Stimulated activated CD8-positive, alpha-beta memory T cell treated with anti-CD3 and anti-CD28 coated beads, Interleukin-15, amount 100 ng/mL, for 1 hour (primary cell): ENCODE measurements at regions not wholly inside any gene's neighbourhood (a gene's known extent, or its start where the extent isn't known, plus 50 kb on each side); places are given as distances from the start of the nearest gene placed in this dataset.
"Not testable (repeated sequence)": the region's sequence is repeated elsewhere in the genome, so short reads cannot be mapped to it uniquely, and the experiment has no call there.

Experiments used
- DNase-seq: peaks from one replicate; pipeline ENCODE4 v3.0.0-alpha.2; 2020; ENCODE audit warnings: low read depth

DNA sequence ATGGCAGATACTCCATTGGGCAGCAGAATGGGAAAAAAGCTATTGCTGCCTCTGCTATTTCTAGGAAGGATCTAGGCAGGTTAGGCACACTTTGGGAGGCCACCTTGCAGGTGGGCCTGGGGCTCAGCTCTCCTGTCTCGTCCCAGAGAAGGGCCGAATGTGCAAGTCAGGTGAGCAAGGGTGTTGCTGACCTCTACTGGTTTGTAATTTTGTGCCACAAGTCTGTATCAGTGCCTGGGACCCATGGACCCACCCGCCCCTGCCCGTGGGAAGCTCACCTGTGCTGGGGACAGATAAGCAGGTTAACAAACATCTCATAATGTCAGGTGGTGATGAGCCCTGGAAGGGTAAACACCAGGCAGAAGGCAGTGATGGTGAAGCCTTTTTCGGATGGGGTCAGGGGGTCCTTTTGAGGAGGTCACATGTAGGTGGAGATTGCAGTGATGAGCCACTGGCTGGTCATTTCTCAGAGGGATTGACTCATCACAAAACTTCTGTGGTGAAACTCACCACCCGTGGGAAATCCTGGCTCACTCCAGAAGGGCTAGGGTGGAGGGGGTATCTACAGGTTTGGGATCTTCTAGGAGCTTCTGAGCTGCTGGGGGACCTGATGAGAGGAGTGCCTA, 161.3 kb downstream of the KLF13 start:
- no peak for DNase-seq

DNA sequence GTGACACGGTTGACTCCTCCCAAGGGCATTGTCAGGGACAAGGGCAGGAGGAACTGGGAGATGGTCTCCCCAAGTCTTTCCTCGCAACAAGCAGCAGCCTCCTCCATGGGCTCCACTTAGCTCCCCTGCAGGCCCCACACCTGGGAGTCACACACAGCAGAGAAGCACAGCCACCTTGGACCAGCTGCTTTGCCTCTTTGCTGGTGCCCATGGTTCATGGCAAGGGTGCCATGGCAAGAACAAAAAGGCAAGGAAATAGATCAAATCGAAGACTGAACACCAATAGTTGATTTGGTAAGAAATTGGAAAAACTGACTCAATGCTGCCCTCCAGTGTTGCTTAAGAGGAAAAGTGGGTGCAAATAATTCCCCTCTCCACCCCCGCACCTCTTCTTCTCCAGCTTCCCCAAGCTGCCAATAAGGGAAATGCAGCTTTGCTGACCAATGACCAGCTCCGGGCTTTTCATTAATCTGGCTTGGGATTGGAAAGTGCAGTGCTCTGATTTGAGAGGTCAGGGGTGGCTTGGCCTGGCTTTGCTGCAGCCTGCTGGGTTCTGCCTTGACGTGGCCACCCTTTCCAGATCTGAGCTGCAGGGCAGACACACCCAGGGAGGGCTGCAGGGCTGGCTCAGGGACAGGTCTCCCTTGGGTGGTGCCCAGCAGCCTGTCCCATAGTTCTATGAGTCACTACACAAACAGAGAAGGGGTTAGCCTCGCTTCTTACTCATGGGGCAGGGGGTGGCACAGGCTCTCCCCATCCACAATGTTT, 162.0 kb downstream of the KLF13 start:
- DNase-seq, result no peak

DNA sequence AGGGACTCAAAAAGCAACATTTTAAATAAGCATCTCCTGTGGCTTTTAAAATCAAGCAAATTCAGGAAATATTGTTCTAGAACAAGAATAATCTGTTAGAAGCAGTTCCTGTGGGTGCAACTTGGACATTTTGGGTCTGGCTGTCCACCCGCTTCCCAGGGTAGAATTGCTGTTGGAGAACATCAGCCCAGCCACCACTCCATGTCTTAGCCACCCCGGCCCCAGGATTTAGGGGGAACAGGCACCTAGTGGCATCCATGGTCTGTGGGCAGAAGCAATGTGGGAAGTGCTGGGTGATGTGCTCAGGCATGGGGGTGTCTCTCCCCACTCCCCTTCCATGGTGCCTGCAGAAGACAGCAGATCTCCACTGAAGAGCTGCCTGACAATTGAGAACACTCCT, 162.6 kb downstream of the KLF13 start:
- DNase-seq, result no peak

DNA sequence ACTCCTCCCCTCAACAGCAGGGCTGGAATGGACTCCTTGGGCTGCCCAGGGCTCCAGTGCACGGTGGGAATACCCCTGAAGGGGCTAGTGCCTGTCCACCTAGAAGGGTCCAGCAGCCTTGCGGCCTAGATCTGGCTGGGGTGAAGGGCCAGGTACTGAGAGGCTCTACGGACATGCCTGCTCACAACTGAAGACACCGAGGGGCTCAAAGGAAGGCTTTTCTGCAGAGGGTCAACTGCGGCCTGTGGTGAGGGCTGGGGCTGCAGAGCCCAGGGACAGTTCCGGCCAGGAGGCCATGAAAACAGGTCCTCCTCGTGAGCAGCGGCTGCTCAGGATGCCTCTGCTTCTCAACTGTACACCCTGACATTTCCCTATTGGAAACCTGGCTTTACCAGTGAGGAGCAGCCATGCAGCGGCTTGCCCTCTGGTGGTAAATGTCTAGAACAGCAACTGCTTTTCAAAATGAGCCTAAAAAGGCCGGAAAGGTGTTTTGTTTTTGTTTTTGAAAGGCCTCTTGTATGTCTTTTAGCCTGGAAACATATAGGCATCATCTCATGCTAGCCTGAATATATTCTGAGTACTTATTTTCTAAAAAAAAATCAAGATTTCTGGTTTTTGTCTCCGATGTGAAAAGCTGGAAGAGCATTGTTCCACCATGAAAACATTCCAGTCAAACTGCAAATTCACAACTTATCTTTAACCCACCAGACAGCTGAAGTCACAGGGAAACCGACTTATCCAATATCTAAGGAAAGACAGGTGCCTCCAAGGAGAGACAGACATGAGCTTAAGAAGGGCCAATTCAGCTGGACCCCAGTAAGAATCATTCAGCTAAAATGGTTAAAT, 163.4 kb downstream of the KLF13 start:
- DNase-seq, result no peak

DNA sequence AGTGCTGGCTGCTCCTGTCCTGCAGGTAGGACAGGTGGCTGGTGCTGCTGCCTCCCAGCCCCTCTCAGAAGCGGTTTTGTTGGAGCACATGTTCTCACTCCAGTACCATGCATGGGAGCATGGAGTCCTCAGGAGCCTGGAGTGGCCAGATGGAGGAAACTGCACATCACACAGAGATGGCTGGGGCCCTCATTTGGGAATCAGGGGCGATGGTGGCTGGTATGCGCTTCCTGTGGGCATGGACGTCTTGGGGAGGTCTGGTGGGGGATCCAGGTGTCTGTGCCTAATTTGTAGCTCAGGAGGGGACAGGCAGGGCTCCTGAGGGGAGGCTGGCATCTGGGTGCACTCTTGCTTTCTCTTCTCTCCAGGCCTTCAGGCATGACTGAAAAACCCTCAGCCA, 168.2 kb downstream of the KLF13 start:
- DNase-seq, result no peak

DNA sequence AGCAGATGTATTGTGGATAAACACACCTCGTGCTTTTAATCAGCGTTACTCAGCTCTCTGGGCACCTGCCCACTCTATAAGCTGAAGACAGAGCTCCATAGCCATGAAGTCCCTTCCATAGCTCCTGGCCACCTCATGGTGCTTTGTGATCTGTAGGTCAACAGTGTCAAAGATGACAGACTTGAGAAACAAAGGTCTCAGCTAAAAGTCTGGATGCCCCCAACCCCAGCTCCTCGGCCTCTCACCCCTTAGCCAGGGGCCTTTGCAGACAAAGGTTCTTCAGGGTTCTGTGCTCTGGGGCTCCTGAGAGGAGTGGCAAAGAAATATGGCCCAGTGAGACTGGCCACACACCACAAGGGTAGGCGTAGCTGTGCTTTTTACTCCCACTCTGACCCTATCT, 168.6 kb downstream of the KLF13 start:
- no peak for DNase-seq

DNA sequence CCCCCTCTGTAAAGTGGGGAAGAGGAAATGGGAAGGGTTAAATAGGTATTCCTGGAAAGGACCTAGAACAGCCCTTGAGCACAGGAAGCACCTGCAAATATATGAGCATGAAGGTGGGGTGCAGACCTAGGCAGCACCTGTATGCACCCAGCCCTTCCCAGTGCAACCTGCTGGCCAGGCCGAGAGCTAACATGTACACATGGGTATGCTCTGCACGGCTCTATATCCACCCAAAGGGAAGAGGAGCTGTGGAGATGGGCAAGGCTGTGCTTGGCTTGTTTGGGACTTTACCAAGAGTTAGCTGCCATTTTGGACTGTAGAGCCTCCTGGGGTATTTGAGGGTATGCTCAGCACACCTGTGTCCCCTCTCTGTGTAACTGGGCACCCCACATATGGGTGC, 171.2 kb downstream of the KLF13 start:
- DNase-seq, result no peak

DNA sequence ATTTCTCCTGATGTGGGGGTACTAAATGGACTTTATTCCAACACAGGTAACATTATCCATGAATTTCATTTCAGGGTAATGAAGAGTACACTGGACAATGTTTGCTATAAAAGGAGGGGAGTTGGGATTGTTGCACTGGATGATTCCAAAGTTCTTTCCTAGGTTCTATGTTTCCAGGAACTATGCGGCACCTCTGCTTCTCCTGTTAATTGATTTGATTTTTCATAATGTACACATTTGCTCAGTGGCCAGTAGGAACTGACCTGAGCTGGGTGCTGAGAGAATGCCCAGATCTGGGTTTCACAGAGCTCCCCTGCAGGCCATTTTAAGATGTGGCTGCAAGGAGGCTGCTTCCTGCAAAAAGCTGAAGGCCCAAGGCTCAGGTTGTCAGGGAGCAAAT, 171.7 kb downstream of the KLF13 start:
- DNase-seq, result no peak

DNA sequence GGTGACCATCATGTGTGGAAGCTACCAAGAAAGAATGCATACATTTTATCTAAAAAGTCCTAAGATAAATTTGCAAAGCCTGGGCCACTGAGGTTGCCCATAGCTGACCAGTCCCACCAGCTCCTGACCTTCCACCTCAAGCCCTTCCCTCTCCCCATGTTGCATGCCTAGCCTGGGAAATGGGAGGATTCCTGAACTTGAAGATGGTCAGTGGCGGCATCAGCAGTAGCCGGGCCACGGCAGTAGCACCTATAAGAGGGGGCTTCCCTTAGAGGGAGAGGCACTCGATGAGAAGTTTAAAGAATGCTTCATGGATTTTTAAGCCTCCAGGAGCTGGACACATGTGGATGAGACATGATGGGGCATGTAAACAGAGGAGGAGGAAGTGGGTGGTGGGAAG, 172.1 kb downstream of the KLF13 start:
- no peak for DNase-seq

DNA sequence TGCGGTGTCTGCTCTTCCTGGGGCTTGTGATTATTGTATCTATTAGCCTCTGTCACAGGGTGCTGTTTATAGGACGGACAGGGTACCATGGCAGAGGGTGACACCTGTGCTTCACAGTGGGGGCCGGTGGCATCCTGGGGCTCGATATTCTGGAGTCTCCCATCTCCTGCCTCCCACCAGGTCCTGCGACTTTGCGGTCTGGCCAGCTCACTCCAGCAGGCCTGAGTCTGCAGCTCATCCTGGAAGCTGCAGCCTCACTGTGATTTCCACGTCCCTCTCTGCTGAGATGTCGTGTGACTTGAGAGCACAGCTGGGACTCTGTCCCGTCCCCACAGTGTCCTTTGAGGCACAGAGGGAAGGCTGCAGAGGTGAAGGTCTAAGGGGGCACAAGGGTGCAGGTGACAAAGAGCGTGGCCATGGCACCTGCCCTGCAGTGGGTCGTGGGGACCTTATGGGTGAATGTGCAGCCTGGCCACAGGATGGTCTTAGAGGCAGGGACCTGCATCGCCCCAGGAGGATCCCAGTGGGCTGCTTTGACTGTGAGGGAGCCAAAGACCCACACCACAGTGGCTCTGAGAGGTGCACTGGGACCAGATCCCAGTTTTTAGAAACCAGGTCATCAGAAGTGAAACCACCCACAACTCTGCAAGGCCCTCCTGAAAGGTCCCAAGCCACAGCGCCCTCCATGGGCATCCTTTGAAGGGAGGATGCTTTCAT, 172.8 kb downstream of the KLF13 start:
- no peak for DNase-seq

DNA sequence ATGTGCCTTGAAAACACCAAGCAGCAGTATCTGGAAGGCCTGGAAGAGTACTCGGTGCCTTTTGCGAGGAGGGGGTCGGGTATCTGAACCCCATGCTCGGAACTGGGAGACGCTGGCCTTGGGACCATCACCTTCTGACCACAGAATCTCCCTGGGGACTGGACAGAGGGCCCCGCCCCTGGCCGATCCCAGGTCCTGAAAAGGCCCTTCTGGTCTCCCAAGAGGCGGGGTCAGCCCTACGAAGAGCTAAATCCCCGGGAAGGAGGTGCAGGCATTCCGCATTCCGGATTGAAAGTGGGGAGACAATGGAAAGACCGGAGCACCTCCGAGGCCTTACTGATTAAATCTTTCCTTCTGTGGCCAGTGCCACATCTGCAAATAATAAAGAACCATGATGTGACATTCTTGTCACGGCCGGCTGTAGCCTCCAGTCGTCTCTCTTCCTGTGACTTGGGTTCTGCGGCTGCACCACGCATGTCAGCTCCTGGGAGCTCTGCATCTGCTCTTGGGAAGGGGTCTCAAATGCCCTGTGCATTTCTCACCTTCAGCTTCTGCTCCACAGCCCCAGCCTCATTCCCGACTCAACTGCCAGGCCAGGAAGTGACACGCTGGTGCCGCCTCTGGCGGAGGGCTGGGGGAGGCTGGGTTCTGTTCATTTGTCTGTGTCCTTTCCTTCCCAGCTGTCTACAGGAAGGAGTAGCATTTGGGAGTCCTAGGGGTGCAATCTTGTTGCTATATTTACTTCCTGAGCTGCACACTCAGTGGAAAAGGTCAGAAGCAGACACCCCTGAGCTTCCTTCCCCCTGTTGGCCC, 173.5 kb downstream of the KLF13 start:
- no peak for DNase-seq

DNA sequence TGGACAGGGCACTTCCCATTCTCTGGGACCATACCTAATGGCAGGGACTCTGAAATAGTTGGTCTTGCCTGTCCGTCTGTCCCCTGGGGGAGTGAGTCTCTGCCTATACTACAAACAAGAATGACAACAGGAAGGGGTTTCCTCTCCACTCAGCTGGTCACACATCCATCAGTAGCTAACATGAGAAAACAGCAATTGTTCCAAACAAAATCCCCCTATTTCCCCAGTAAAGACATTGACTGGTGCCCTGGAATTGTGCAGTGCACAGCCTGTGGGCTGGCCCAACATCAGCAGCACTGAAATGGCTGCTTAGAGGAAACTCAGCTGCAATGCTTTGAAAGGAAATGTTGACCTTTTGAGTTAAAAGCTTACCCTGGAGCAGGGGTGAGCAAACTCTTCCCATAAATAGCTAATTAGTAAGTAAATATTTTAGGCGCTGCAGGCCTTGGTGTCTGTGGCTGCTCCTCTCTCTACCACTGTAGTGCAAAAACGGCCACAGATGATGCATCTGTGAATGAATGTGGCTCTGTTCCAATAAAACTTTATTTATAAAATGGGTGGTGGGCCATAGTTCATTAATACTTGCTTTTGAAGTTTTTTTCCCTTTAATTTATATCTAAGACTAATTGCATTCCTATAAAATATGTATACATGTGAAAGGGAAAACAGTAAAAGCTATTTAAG, 174.3 kb downstream of the KLF13 start:
- no peak for DNase-seq

DNA sequence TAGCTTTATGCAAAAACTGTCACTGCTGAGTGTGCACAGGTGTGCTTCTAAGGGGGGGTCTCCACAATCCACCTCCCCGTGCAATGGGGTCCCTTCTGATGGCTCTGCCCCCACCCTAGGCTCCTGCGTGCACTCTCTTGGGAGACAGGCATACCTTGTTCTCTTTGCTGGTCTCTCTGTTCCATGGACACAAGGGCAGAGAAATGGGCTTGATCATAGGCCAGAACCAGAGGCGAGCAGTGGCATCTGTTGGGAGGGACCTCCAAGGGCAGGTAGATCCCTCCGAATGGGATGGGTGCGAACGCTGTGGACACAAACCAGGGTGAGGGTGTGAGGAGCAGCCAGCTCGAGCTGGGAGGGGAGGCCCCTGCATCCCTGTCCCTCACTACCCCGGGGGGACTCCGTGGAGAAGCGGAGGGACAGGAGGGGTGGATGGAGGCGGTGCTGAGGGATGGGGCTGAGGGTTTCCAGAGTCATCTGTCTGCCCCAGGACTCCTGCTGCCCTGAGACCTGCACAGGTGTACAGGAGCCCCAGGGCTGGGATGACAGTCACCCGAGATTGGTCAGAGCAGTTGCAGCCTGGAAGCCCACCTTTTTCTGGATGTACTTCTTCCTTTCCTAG, 175.0 kb downstream of the KLF13 start:
- DNase-seq, result no peak

DNA sequence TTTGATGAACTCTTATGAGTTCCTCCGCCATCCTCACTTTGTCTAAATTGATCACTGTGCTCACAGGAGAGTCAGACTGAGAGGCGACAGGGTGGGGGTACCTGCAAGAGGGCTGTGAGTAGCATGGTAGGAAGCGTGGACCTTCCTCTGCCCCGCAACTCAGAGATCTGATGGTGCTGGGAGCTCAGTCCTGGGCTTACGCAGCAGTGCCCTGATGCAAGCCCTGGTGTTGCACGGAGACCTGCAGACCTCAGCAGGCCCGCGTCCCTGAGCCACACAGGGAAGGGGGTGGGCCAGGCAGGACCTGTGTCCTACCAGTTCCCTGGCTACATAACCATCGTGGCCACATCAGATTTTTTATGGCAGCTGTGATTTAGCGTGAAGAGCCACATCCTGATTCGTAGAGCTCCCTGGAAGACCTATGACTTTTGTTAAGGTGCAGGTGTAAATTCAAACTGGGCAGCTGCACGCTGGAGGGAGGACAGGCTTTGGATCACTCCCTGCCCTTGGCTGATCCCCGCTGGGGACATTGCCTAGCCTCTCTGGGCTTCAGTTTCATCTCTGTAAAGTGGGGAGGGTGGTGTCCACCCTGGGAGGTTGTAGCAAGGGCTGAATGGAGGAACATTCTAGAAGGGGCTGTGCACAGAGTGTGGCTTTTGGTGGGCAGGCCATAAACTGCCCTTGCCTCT, 176.1 kb downstream of the KLF13 start:
- DNase-seq, result no peak

DNA sequence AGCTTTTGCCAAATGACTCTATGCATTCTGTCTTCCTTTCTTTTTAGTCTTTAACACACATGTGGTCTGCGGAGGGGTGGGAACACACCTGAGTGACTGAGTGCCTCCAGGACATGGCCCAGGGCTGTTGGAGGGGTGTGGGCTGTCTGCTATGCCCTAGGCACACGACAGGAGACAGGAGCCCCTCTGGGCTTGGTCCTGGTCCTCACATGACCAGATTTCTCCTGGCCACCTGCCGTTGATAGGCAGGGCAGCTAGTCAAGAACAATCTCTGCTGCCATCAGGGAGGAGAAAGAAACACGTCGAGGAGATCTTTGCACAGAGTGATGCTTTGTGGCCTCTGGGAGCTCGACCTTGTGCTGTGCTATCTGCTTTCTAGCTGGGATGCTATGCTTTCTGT, 176.6 kb downstream of the KLF13 start:
- DNase-seq, result no peak

DNA sequence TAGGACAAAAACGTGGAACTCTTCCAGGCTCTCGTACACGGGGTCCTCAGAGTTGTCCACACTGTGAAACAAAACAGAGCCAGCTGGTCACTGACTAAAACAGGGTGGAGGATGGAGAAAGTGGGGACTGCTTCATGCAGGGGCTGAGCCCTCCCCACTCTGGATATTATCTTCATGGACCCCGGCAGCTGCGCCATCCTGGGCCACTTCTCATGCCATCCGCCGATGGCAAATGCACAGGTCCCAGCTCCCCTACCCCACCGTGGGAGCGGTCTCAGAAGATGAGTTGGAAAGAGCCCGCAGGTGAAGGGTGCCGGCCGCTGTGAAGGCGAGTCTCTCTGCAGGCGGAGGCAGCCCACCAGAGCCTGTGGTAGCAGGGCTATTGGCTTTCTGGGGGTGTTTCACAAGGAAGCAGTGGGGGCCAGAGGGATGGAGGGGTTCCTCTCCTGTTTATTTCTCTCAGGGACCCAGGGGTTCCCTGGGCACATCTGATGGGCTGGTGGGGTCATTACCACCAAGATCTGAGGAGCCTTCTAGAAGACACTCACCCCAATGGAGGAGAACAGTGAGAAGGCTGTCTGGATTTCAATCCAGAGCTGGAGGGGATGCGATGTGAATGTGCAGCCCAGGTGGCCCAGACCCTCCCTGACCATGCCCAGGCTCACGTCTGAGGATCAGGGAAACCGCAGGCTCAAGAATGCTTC, 177.3 kb downstream of the KLF13 start:
- DNase-seq, result no peak

DNA sequence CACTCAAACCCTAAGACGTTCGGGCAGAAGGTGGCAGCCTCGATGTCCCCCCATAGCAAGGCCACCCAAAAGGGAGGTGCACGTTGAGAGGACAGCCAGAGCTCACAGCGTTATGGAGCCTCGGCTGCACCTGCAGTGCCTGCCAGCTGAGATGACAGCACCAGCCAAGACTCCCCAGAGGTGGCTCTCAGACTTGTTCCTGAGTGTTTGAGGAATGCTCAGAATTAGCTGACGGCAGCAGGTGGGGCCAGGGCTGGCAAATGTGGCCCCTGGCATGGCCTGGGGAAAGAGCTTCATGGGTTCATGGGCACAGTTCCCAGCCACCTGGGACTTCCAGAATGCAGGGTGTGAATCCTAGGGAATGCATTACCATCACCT, 177.8 kb downstream of the KLF13 start:
- DNase-seq, result no peak

DNA sequence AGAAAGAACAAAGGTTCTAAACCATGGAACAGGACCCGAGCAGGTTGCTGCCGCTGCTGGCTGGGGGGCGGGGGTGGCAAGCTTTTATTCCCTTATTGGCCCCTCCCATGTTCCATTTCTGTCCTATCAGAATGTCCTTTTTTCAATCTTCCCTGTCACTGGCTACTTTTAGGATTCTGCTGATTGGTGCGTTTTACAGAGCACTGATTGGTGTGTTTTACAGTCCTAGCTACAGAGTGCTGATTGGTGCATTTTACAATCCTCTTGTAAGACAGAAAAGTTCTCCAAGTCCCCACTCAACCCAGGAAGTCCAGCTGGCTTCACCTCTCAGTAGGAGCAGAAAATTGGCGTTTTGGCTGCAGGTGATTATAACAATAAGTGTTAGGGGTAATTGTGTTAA, 180.9 kb downstream of the KLF13 start:
- not testable (repeated sequence) for DNase-seq

DNA sequence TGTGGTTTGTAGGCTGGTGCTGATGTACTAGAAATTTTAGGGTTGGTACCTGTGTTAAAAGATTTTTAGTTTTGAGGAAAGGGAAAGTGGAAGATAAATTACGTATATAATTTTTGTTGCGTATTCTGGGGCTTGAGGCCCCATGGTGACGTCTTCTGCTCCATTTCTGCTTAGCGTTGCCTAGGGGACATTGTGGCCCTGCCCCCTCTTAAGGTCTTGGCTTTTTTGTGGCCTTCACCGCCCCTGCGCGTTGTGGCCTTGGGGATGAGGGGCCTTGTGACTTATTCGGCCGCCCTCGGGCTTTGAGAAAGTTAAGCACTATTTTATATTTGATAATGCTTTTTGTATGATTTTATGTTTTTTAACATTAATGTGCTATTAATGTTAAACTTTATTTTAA, 182.0 kb downstream of the KLF13 start:
- no peak for DNase-seq
